ENCODE measurements at regions not wholly inside any gene's neighbourhood (a gene's known extent, or its start where the extent isn't known, plus 50 kb on each side); places are given as distances from the start of the nearest gene placed in this dataset.

DNA sequence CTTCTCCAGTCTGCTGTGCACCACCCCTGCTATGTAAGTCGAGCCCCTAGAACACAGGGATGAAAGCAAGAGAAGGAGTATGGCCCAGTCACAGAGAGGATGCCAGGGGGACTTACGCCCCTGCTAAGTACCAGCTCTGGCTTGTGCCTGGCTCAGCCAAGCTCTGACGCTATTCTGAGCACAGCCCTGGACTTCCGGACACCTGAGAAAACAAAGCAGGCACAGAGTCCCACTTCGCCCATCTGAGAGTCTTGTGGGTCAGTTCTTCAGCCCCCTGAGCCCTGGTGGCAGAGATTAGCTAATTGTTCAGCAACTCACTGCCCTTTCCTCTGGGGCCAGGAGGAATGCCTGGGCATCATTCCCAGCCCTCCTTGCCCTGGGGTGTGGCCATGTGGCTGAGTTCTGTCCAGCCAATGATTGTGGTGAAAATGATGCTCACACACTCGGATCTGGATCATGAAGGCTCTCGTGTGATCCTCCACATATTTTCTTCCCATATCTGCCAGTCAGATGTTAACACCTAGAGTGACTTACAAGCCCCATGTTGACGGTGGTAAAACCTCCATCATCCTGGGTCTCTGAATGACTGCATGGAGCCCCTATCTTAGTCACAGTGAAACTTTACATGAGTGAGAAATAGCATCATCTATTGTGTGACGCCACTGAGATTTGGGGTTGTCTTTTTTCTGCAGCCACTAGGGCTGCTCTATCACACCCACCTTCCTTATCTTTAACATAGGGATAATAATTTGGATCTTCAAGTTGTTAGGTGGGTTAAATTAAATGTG lies 105.7 kb downstream of the TPRA1 start:
- no peak for TF ChIP-seq RFX5 (IDR thresholded peaks at IDR 0.05; ENCODE audit: low read length)
- TF ChIP-seq, protein P1, sequence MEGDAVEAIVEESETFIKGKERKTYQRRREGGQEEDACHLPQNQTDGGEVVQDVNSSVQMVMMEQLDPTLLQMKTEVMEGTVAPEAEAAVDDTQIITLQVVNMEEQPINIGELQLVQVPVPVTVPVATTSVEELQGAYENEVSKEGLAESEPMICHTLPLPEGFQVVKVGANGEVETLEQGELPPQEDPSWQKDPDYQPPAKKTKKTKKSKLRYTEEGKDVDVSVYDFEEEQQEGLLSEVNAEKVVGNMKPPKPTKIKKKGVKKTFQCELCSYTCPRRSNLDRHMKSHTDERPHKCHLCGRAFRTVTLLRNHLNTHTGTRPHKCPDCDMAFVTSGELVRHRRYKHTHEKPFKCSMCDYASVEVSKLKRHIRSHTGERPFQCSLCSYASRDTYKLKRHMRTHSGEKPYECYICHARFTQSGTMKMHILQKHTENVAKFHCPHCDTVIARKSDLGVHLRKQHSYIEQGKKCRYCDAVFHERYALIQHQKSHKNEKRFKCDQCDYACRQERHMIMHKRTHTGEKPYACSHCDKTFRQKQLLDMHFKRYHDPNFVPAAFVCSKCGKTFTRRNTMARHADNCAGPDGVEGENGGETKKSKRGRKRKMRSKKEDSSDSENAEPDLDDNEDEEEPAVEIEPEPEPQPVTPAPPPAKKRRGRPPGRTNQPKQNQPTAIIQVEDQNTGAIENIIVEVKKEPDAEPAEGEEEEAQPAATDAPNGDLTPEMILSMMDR (IDR thresholded peaks at IDR 0.05): no peak
- TF ChIP-seq TAF1 (IDR thresholded peaks at IDR 0.05; ENCODE audit: borderline replicate concordance, low read depth, low read length): no peak
- no peak for TF ChIP-seq RAD21 (IDR thresholded peaks at IDR 0.05; ENCODE audit: low read length)
- TF ChIP-seq, protein P2, sequence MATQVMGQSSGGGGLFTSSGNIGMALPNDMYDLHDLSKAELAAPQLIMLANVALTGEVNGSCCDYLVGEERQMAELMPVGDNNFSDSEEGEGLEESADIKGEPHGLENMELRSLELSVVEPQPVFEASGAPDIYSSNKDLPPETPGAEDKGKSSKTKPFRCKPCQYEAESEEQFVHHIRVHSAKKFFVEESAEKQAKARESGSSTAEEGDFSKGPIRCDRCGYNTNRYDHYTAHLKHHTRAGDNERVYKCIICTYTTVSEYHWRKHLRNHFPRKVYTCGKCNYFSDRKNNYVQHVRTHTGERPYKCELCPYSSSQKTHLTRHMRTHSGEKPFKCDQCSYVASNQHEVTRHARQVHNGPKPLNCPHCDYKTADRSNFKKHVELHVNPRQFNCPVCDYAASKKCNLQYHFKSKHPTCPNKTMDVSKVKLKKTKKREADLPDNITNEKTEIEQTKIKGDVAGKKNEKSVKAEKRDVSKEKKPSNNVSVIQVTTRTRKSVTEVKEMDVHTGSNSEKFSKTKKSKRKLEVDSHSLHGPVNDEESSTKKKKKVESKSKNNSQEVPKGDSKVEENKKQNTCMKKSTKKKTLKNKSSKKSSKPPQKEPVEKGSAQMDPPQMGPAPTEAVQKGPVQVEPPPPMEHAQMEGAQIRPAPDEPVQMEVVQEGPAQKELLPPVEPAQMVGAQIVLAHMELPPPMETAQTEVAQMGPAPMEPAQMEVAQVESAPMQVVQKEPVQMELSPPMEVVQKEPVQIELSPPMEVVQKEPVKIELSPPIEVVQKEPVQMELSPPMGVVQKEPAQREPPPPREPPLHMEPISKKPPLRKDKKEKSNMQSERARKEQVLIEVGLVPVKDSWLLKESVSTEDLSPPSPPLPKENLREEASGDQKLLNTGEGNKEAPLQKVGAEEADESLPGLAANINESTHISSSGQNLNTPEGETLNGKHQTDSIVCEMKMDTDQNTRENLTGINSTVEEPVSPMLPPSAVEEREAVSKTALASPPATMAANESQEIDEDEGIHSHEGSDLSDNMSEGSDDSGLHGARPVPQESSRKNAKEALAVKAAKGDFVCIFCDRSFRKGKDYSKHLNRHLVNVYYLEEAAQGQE (IDR thresholded peaks at IDR 0.05; ENCODE audit: low read depth, low read length): no peak

Data from SK-N-SH (cell line).